IMR-90 (cell line): ENCODE measurements at regions not wholly inside any gene's neighbourhood (a gene's known extent, or its start where the extent isn't known, plus 50 kb on each side); places are given as distances from the start of the nearest gene placed in this dataset.

Source experiments
- CEBPB ChIP-seq: IDR thresholded peaks from 2 replicates; pipeline ENCODE4 v1.6.1; 2012; ENCODE audit warnings: low read depth, low read length, improper control_type of control experiment
- ELK1 ChIP-seq: fragments of 150-350 bp; IDR thresholded peaks from 2 replicates; pipeline ENCODE4 v1.6.1; 2016; ENCODE audit warnings: low read depth, mild to moderate bottlenecking, low read length, moderate library complexity, borderline replicate concordance
- MAFK ChIP-seq: IDR thresholded peaks from 2 replicates; pipeline ENCODE4 v1.6.1; 2012; ENCODE audit warnings: low read depth, low read length, improper control_type of control experiment
- MAZ ChIP-seq: IDR thresholded peaks from 2 replicates; pipeline ENCODE4 v1.6.1; 2012; ENCODE audit warnings: low read depth, mild to moderate bottlenecking, low read length, improper control_type of control experiment, moderate library complexity, borderline replicate concordance
- MXI1 ChIP-seq: IDR thresholded peaks from 2 replicates; pipeline ENCODE4 v1.6.1; 2012; ENCODE audit warnings: low read depth, mild to moderate bottlenecking, low read length, moderate library complexity, borderline replicate concordance
- POLR2A ChIP-seq: IDR thresholded peaks from 2 replicates; pipeline ENCODE4 v1.6.1; 2012; ENCODE audit warnings: mild to moderate bottlenecking, low read depth, low read length
- RAD21 ChIP-seq: IDR thresholded peaks from 2 replicates; pipeline ENCODE4 v1.6.1; 2012; ENCODE audit warnings: low read length, improper control_type of control experiment
- SMC3 ChIP-seq: fragments of 150-350 bp; IDR thresholded peaks from 2 replicates; pipeline ENCODE4 v1.6.1; 2016; ENCODE audit warnings: low read depth, mild to moderate bottlenecking, antibody characterized with exemption, low read length, moderate library complexity
- TF ChIP-seq, protein P1 (sequence below): conservative IDR thresholded peaks from 2 replicates; pipeline ENCODE4 v1.5.1; 2012; ENCODE audit warnings: mild to moderate bottlenecking, low read depth, low read length, improper control_type of control experiment
- TF ChIP-seq, protein P2 (sequence below): fragments of 150-350 bp; IDR thresholded peaks from 2 replicates; pipeline ENCODE4 v1.6.1; 2017; ENCODE audit warnings: mild to moderate bottlenecking, antibody characterized with exemption, low read length, low read depth

- no peak for TF ChIP-seq POLR2A
- TF ChIP-seq, protein P1, sequence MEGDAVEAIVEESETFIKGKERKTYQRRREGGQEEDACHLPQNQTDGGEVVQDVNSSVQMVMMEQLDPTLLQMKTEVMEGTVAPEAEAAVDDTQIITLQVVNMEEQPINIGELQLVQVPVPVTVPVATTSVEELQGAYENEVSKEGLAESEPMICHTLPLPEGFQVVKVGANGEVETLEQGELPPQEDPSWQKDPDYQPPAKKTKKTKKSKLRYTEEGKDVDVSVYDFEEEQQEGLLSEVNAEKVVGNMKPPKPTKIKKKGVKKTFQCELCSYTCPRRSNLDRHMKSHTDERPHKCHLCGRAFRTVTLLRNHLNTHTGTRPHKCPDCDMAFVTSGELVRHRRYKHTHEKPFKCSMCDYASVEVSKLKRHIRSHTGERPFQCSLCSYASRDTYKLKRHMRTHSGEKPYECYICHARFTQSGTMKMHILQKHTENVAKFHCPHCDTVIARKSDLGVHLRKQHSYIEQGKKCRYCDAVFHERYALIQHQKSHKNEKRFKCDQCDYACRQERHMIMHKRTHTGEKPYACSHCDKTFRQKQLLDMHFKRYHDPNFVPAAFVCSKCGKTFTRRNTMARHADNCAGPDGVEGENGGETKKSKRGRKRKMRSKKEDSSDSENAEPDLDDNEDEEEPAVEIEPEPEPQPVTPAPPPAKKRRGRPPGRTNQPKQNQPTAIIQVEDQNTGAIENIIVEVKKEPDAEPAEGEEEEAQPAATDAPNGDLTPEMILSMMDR, result no peak
- TF ChIP-seq RAD21, result no peak
- TF ChIP-seq, protein P2, sequence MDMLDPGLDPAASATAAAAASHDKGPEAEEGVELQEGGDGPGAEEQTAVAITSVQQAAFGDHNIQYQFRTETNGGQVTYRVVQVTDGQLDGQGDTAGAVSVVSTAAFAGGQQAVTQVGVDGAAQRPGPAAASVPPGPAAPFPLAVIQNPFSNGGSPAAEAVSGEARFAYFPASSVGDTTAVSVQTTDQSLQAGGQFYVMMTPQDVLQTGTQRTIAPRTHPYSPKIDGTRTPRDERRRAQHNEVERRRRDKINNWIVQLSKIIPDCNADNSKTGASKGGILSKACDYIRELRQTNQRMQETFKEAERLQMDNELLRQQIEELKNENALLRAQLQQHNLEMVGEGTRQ, result no peak
- TF ChIP-seq ELK1, result no peak
- no peak for TF ChIP-seq CEBPB
- peak; percentile 49 for TF ChIP-seq MAFK
- TF ChIP-seq MXI1, result no peak
- no peak for TF ChIP-seq SMC3
- TF ChIP-seq MAZ, result no peak
Observed at GRCh38 chr2:150888337-150888736, 373.3 kb downstream of the RBM43 start.
